Mucosa of descending colon (tissue), 3 donors: ENCODE measurements at regions not wholly inside any gene's neighbourhood (a gene's known extent, or its start where the extent isn't known, plus 50 kb on each side); places are given as distances from the start of the nearest gene placed in this dataset.

Experiments used
- ATAC-seq: fragments of 200-7000 bp; cut with Tn5 transposase; one replicate; pipeline ENCODE4 v1.9.1; 2020; ENCODE audit warnings: mild to moderate bottlenecking, moderate library complexity
- DNase-seq, 3 donors: peaks; one replicate each; pipeline ENCODE4 v3.0.0-alpha.2; 2020
- H3K36me3 ChIP-seq: fragments of 200-600 bp; one replicate; pipeline ENCODE4 v1.8.0; 2021; ENCODE audit warnings: low read depth, mild to moderate bottlenecking
- H3K4me1 ChIP-seq: fragments of 200-600 bp; one replicate; pipeline ENCODE4 v1.8.0; 2021; ENCODE audit warnings: low read depth, mild to moderate bottlenecking
- H3K4me3 ChIP-seq: fragments of 200-600 bp; one replicate; pipeline ENCODE4 v1.8.0; 2021; ENCODE audit warnings: mild to moderate bottlenecking
- H3K9me3 ChIP-seq: fragments of 200-600 bp; one replicate; pipeline ENCODE4 v1.8.0; 2021; ENCODE audit warnings: mild to moderate bottlenecking
- CTCF ChIP-seq: fragments of 200-600 bp; IDR thresholded peaks from one replicate; pipeline ENCODE4 v1.8.0; 2022; ENCODE audit warnings: antibody characterized with exemption, mild to moderate bottlenecking
- intact Hi-C, 2 donors: fragments of 100-400 bp; cut with DNase I in 1 of 2; cut with micrococcal nuclease in 1 of 2; formaldehyde crosslinking; loops; one replicate each; pipeline versions ENCODE4 v1.11.0 to v1.11.1; 2022; cut with DNase I, micrococcal nuclease
- donor health status: DM: no; HTN: no; CAD: no; lungs with moderate emphysema.
- donor health status: DM: no; HTN: no; CAD: no.
- donor health status: DM: no; HTN: yes; CAD: no.

GRCh38 chr13:73820285-73820684 lies 313.9 kb downstream of the KLF12 start:
- no peak for TF ChIP-seq CTCF
- intact Hi-C loops = no loop called here
- Histone ChIP-seq H3K4me1 (no peaks in the 10 kb centered on the region), H3K9me3 (no peaks in the 10 kb centered on the region), H3K4me3 (no peak overlapping the region), H3K36me3 (no peaks in the 10 kb centered on the region)
- ATAC-seq (no peak), DNase-seq (no peak)

- no peaks in the 10 kb centered on the region for H3K9me3 ChIP-seq
- no peak overlapping the region for H3K4me3 ChIP-seq
- DNase-seq (no peak), ATAC-seq (no peak)
- intact Hi-C loops = no loop called here
- no peaks in the 10 kb centered on the region for H3K36me3 ChIP-seq
- TF ChIP-seq CTCF = no peak
- no peaks in the 10 kb centered on the region for H3K4me1 ChIP-seq
Observed at GRCh38 chr13:73819711-73820110, 314.5 kb downstream of the KLF12 start.

GRCh38 chr13:73816702-73817101 lies 317.5 kb downstream of the KLF12 start:
- Histone ChIP-seq H3K4me3 (no peak overlapping the region), H3K4me1 (no peaks in the 10 kb centered on the region), H3K36me3 (no peaks in the 10 kb centered on the region), H3K9me3 (no peaks in the 10 kb centered on the region)
- DNase-seq (no peak), ATAC-seq (no peak)
- TF ChIP-seq CTCF = no peak
- intact Hi-C loops = no loop called here

GRCh38 chr13:73815796-73816195 lies 318.4 kb downstream of the KLF12 start:
- no peak for ATAC-seq
- Histone ChIP-seq H3K4me1 (no peaks in the 10 kb centered on the region), H3K36me3 (no peaks in the 10 kb centered on the region), H3K9me3 (no peaks in the 10 kb centered on the region), H3K4me3 (no peak overlapping the region)
- no peak for TF ChIP-seq CTCF
- intact Hi-C loops = no loop called here
- no peak for DNase-seq

GRCh38 chr13:73810647-73811046 lies 323.6 kb downstream of the KLF12 start:
- intact Hi-C loops = no loop called here
- Histone ChIP-seq H3K36me3 (no peaks in the 10 kb centered on the region), H3K9me3 (no peaks in the 10 kb centered on the region), H3K4me1 (no peaks in the 10 kb centered on the region), H3K4me3 (no peak overlapping the region)
- TF ChIP-seq CTCF = no peak
- ATAC-seq = no peak
- DNase-seq = no peak

- Histone ChIP-seq H3K4me1 (no peaks in the 10 kb centered on the region), H3K36me3 (no peaks in the 10 kb centered on the region), H3K4me3 (no peak overlapping the region), H3K9me3 (no peaks in the 10 kb centered on the region)
- no peak for TF ChIP-seq CTCF
- DNase-seq = no peak
- ATAC-seq = no peak
- intact Hi-C loops = no loop called here
Observed at GRCh38 chr13:73809561-73809960, 324.6 kb downstream of the KLF12 start.
